CD4-positive, alpha-beta T cell (primary cell): ENCODE measurements at regions not wholly inside any gene's neighbourhood (a gene's known extent, or its start where the extent isn't known, plus 50 kb on each side); places are given as distances from the start of the nearest gene placed in this dataset.

Source experiments
- ATAC-seq: fragments of 200-7000 bp; cut with Tn5 transposase; one replicate; pipeline ENCODE4 v1.10.0; 2022; ENCODE audit warnings: mild to moderate bottlenecking; ENCODE audit not compliant: poor library complexity
- CTCF ChIA-PET: fragments of 350-600 bp; sonication (Branson Sonifier 250); formaldehyde crosslinking; loops from one replicate; lab custom pipeline; 2021; ENCODE audit warnings: antibody characterized with exemption, inconsistent platforms; lab: Charles Lee
- POLR2A ChIA-PET: fragments of 350-600 bp; sonication (Branson Sonifier 250); formaldehyde crosslinking; loops from one replicate; lab custom pipeline; 2021; ENCODE audit warnings: antibody characterized with exemption, inconsistent platforms; lab: Charles Lee
- DNase-seq, 14 experiments: peaks; one replicate each; pipeline ENCODE4 v3.0.0-alpha.2; 2013 to 2020; ENCODE audit warnings: mixed read lengths in 2 of 14
- H3K27ac ChIP-seq, 2 donors: one replicate each; pipeline versions ENCODE4 v1.5.1 to v1.7.0; 2013; ENCODE audit warnings: low read length in 2 of 2, low read depth in 1 of 2, mild to moderate bottlenecking in 1 of 2
- H3K27me3 ChIP-seq, 2 experiments: 1 replicate in 1 of 2; 2 replicates in 1 of 2; pipeline versions ENCODE4 v1.6.1 to v1.7.0; 2013; ENCODE audit warnings: low read length in 2 of 2, control low read depth in 1 of 2, mild to moderate bottlenecking in 1 of 2, moderate library complexity in 1 of 2; ENCODE audit not compliant: insufficient read depth in 2 of 2, control insufficient read depth in 1 of 2
- H3K36me3 ChIP-seq: one replicate; pipeline ENCODE4 v1.6.1; 2013; ENCODE audit warnings: low read length, control low read depth; ENCODE audit not compliant: insufficient read depth
- H3K4me1 ChIP-seq: one replicate; pipeline ENCODE4 v1.6.1; 2013; ENCODE audit warnings: low read length, control low read depth; ENCODE audit not compliant: insufficient read depth
- H3K4me3 ChIP-seq: one replicate; pipeline ENCODE4 v1.5.1; 2013; ENCODE audit warnings: mild to moderate bottlenecking, low read length, moderate library complexity
- H3K9me3 ChIP-seq, 2 experiments: 1 replicate in 1 of 2; 2 replicates in 1 of 2; pipeline versions ENCODE4 v1.6.1 to v1.7.0; 2013; ENCODE audit warnings: low read length in 2 of 2, mild to moderate bottlenecking in 2 of 2, control low read depth in 1 of 2, moderate library complexity in 1 of 2; ENCODE audit not compliant: control insufficient read depth in 1 of 2, insufficient read depth in 1 of 2
- H3K27ac Mint-ChIP-seq: one replicate; pipeline ENCODE4 v1.8.0; 2020; ENCODE audit warnings: mixed read lengths
- H3K27me3 Mint-ChIP-seq: one replicate; pipeline ENCODE4 v1.8.0; 2021; ENCODE audit warnings: mixed read lengths
- H3K36me3 Mint-ChIP-seq: one replicate; pipeline ENCODE4 v1.8.0; 2021; ENCODE audit warnings: low read depth, mixed read lengths
- H3K4me1 Mint-ChIP-seq: one replicate; pipeline ENCODE4 v1.8.0; 2021; ENCODE audit warnings: low read depth, mixed read lengths
- H3K4me3 Mint-ChIP-seq: one replicate; pipeline ENCODE4 v1.8.0; 2020; ENCODE audit warnings: mild to moderate bottlenecking, mixed read lengths
- H3K9me3 Mint-ChIP-seq: one replicate; pipeline ENCODE4 v1.8.0; 2020; ENCODE audit warnings: mixed read lengths
- CTCF ChIP-seq: fragments of 200-600 bp; IDR thresholded peaks from one replicate; pipeline ENCODE4 v1.8.0; 2022; ENCODE audit warnings: antibody characterized with exemption, mild to moderate bottlenecking
- intact Hi-C, 2 experiments: fragments of 100-400 bp; cut with DNase I in 1 of 2; cut with micrococcal nuclease in 1 of 2; formaldehyde crosslinking; loops; one replicate each; pipeline versions ENCODE4 v1.15.1 to v1.9.0; 2023 to 2025; cut with DNase I, micrococcal nuclease

DNA sequence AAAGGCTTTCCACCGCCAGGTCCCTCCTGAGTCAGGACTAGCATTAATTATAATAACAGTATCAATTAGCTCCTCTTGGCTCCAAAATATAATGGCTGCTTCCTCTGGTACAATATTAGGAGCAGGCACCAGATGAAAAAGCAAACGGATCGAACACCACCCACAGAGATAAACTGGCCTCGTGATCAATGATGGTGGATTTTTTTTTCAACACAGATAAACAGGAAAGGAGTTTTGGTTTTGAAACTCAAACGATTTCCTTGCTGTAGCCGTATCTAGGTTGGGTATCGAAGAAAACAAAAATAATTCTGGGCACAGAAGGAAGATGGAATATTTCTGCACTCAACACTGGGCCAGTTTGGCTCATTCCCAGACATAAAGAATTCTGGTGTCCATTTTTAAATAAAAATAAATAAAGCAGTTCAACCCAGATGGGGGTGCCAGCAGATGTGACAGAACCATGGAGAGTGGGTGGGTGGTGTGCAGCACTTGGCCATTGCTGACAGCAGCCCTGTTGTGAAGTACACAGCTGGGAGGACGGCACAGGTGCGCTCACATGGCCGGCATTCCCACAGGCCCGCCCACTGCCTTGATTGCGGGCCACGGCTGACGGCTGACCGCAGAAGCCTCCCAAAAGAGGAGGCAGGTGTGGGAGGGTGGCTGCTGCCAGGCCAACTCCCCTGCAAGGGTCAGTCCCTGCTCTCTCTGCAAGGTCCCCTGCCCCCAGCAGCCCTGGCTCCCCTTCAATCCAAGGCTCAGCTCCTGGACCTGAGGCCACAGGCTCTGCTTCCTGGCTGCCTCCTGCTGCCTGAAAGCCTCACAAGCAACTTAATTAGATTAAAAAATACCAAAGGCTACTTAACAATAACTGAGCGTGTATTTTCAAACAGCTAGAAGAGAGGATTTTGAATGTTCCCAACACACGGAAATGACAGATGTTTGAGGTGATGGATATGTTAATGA is 351.9 kb upstream of the ID2 start:
- Mint-ChIP-seq H3K4me3 (no peak overlapping the region), H3K27me3 (no peaks in the 10 kb centered on the region), H3K4me1 (peaks cover 27% of the 10 kb centered on the region), H3K36me3 (no peaks in the 10 kb centered on the region), H3K9me3 (no peaks in the 10 kb centered on the region), H3K27ac (no peak overlapping the region)
- intact Hi-C loops: no loop called here
- Histone ChIP-seq H3K27me3 (no peaks in the 10 kb centered on the region), H3K9me3 (peaks cover 0 to 4% of the 10 kb centered on the region in 2 experiments), H3K27ac (peak overlapping the region in 1 of 2 donors; percentile 15), H3K4me1 (peaks cover 45% of the 10 kb centered on the region), H3K36me3 (no peaks in the 10 kb centered on the region), H3K4me3 (no peak overlapping the region)
- POLR2A ChIA-PET: no interaction called here
- TF ChIP-seq CTCF: no peak
- DNase-seq (peak in 1 of 14 experiments; percentile 38), ATAC-seq (no peak)
- CTCF ChIA-PET: no interaction called here

DNA sequence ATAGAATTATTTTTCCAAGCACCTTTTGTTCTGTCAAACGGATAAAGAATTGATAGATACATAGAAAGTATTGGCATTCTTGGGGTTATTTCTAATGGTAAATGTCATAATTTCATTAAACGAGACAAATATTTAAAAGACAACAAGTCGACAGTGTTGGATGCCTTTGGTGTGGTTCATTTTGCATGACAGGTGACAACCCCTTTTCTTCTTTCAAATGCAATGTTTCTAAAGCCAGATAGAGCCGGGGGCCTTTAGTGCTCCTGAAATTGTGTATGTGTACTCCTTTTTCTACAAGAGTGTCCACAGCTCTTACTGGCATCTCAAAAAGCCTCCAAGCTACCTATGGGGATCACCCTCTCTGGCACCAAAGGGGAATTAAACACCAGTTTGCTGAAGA is 350.8 kb upstream of the ID2 start:
- ChIA-PET CTCF (no interaction called here), POLR2A (no interaction called here)
- DNase-seq: no peak
- Mint-ChIP-seq H3K4me3 (no peak overlapping the region), H3K27ac (no peak overlapping the region), H3K36me3 (no peaks in the 10 kb centered on the region), H3K27me3 (no peaks in the 10 kb centered on the region), H3K4me1 (peaks cover 20% of the 10 kb centered on the region), H3K9me3 (no peaks in the 10 kb centered on the region)
- H3K36me3 ChIP-seq: no peaks in the 10 kb centered on the region
- H3K4me3 ChIP-seq: no peak overlapping the region
- no peak for TF ChIP-seq CTCF
- H3K9me3 ChIP-seq: peaks cover 0 to 4% of the 10 kb centered on the region in 2 experiments
- peaks cover 54% of the 10 kb centered on the region for H3K4me1 ChIP-seq
- no peaks in the 10 kb centered on the region for H3K27me3 ChIP-seq
- intact Hi-C loops: no loop called here
- no peak for ATAC-seq
- H3K27ac ChIP-seq: no peak overlapping the region

GRCh38 chr2:8332646-8333045 is 349.2 kb upstream of the ID2 start:
- Histone ChIP-seq H3K4me1 (peaks cover 56% of the 10 kb centered on the region), H3K36me3 (no peaks in the 10 kb centered on the region), H3K27ac (no peak overlapping the region), H3K4me3 (no peak overlapping the region), H3K9me3 (peaks cover 0 to 4% of the 10 kb centered on the region in 2 experiments), H3K27me3 (no peaks in the 10 kb centered on the region)
- POLR2A ChIA-PET: no interaction called here
- Mint-ChIP-seq H3K36me3 (no peaks in the 10 kb centered on the region), H3K27ac (no peak overlapping the region), H3K9me3 (no peaks in the 10 kb centered on the region), H3K4me3 (no peak overlapping the region), H3K4me1 (peaks cover 31% of the 10 kb centered on the region), H3K27me3 (no peaks in the 10 kb centered on the region)
- intact Hi-C loops: no loop called here
- ATAC-seq: no peak
- DNase-seq: no peak
- CTCF ChIA-PET: no interaction called here
- TF ChIP-seq CTCF: no peak
